ENCODE measurements at regions not wholly inside any gene's neighbourhood (a gene's known extent, or its start where the extent isn't known, plus 50 kb on each side); places are given as distances from the start of the nearest gene placed in this dataset.
A peak's percentile ranks its signal among the peaks of the same experiment; 100 is the strongest.

GRCh38 chr7:136086712-136087111 lies 109.6 kb upstream of the MTPN start:
- ATAC-seq (ENCODE audit: insufficient number of reproducible peaks, low FRiP score, low read depth) (peak; percentile 99), DNase-seq (ENCODE audit: low spot score) (peak; percentile 8)
- H3K4me3 ChIP-seq = peak overlapping the region; percentile 73
- peaks cover 0 to 6% of the 10 kb centered on the region in 2 donors for H3K4me1 ChIP-seq (ENCODE audit: control insufficient read depth in 1 of 2, low read depth in 2 of 2)
- H3K27me3 ChIP-seq (replicated peaks; ENCODE audit: insufficient read depth) = no peaks in the 10 kb centered on the region
- H3K36me3 ChIP-seq = no peaks in the 10 kb centered on the region
- no peak for TF ChIP-seq CTCF (IDR thresholded peaks at IDR 0.05)
- peak overlapping the region in 1 of 2 donors; percentile 29 for H3K27ac ChIP-seq
- H3K9me3 ChIP-seq = no peaks in the 10 kb centered on the region

- no peaks in the 10 kb centered on the region for H3K27me3 ChIP-seq (replicated peaks; ENCODE audit: insufficient read depth)
- H3K36me3 ChIP-seq = no peaks in the 10 kb centered on the region
- H3K4me1 ChIP-seq (ENCODE audit: control insufficient read depth in 1 of 2, low read depth in 2 of 2) = no peaks in the 10 kb centered on the region
- ATAC-seq (ENCODE audit: insufficient number of reproducible peaks, low FRiP score, low read depth) (no peak), DNase-seq (ENCODE audit: low spot score) (no peak)
- no peaks in the 10 kb centered on the region for H3K9me3 ChIP-seq
- H3K4me3 ChIP-seq = no peak overlapping the region
- no peak overlapping the region for H3K27ac ChIP-seq
- TF ChIP-seq CTCF (IDR thresholded peaks at IDR 0.05) = no peak
These were observed 102.8 kb upstream of the MTPN start for GRCh38 chr7:136079934-136080333.

GRCh38 chr7:136079478-136079892 lies 102.3 kb upstream of the MTPN start:
- Histone ChIP-seq H3K9me3 (no peaks in the 10 kb centered on the region), H3K36me3 (no peaks in the 10 kb centered on the region), H3K4me3 (no peak overlapping the region), H3K27ac (no peak overlapping the region), H3K27me3 (replicated peaks; ENCODE audit: insufficient read depth) (no peaks in the 10 kb centered on the region), H3K4me1 (ENCODE audit: control insufficient read depth in 1 of 2, low read depth in 2 of 2) (no peaks in the 10 kb centered on the region)
- no peak for DNase-seq (ENCODE audit: low spot score)
- no peak for ATAC-seq (ENCODE audit: insufficient number of reproducible peaks, low FRiP score, low read depth)
- TF ChIP-seq CTCF (IDR thresholded peaks at IDR 0.05) = no peak

GRCh38 chr7:136079066-136079465 lies 101.9 kb upstream of the MTPN start:
- Histone ChIP-seq H3K36me3 (no peaks in the 10 kb centered on the region), H3K4me1 (ENCODE audit: control insufficient read depth in 1 of 2, low read depth in 2 of 2) (no peaks in the 10 kb centered on the region), H3K27me3 (replicated peaks; ENCODE audit: insufficient read depth) (no peaks in the 10 kb centered on the region), H3K9me3 (no peaks in the 10 kb centered on the region), H3K4me3 (no peak overlapping the region), H3K27ac (no peak overlapping the region)
- TF ChIP-seq CTCF (IDR thresholded peaks at IDR 0.05) = no peak
- DNase-seq (ENCODE audit: low spot score) = no peak
- no peak for ATAC-seq (ENCODE audit: insufficient number of reproducible peaks, low FRiP score, low read depth)

GRCh38 chr7:136078630-136079029 lies 101.5 kb upstream of the MTPN start:
- no peaks in the 10 kb centered on the region for H3K4me1 ChIP-seq (ENCODE audit: control insufficient read depth in 1 of 2, low read depth in 2 of 2)
- no peak overlapping the region for H3K4me3 ChIP-seq
- no peak for ATAC-seq (ENCODE audit: insufficient number of reproducible peaks, low FRiP score, low read depth)

More at GRCh38 chr7:136078630-136079029, 101.5 kb upstream of the MTPN start:
- no peak overlapping the region for H3K27ac ChIP-seq
- DNase-seq (ENCODE audit: low spot score) = no peak
- H3K36me3 ChIP-seq = no peaks in the 10 kb centered on the region
- no peaks in the 10 kb centered on the region for H3K9me3 ChIP-seq
- no peak for TF ChIP-seq CTCF (IDR thresholded peaks at IDR 0.05)
- H3K27me3 ChIP-seq (replicated peaks; ENCODE audit: insufficient read depth) = no peaks in the 10 kb centered on the region
